Right lobe of liver (tissue), 6 donors: ENCODE measurements at regions not wholly inside any gene's neighbourhood (a gene's known extent, or its start where the extent isn't known, plus 50 kb on each side); places are given as distances from the start of the nearest gene placed in this dataset.

ENCODE experiments used
- ATAC-seq, 4 donors: fragments of 200-7000 bp; cut with Tn5 transposase; one replicate each; pipeline ENCODE4 v1.9.1; 2020; ENCODE audit warnings: mild to moderate bottlenecking in 4 of 4, moderate library complexity in 4 of 4
- DNase-seq, 3 donors: peaks; one replicate each; pipeline ENCODE4 v3.0.0-alpha.2; 2020
- H3K27ac ChIP-seq, 3 donors: fragments of 200-600 bp; one replicate each; pipeline ENCODE4 v1.8.0; 2022
- H3K27me3 ChIP-seq, 2 donors: fragments of 200-600 bp; one replicate each; pipeline ENCODE4 v1.8.0; 2022
- H3K36me3 ChIP-seq, 4 donors: fragments of 200-600 bp; sonication (generic) in 1 of 4; one replicate each; pipeline versions ENCODE4 v1.5.1 to v1.8.0; 2017 to 2022; ENCODE audit warnings: control low read depth in 1 of 4
- H3K4me1 ChIP-seq, 4 donors: fragments of 200-600 bp; sonication (generic) in 1 of 4; one replicate each; pipeline versions ENCODE4 v1.5.1 to v1.8.0; 2017 to 2022; ENCODE audit warnings: control low read depth in 1 of 4
- H3K4me3 ChIP-seq, 3 donors: fragments of 200-600 bp; one replicate each; pipeline ENCODE4 v1.8.0; 2022
- H3K9me3 ChIP-seq, 4 donors: fragments of 200-600 bp; sonication (generic) in 1 of 4; one replicate each; pipeline versions ENCODE4 v1.5.1 to v1.8.0; 2017 to 2022; ENCODE audit warnings: control low read depth in 1 of 4
- CTCF ChIP-seq, 4 donors: fragments of 200-600 bp in 3 of 4; fragments of 450-650 bp in 1 of 4; IDR thresholded peaks; one replicate each; pipeline versions ENCODE4 v1.5.1 to v1.8.0; 2016 to 2022; ENCODE audit warnings: antibody characterized with exemption in 4 of 4, mild to moderate bottlenecking in 2 of 4
- POLR2A ChIP-seq: fragments of 450-650 bp; IDR thresholded peaks from one replicate; pipeline ENCODE4 v1.6.1; 2017; ENCODE audit warnings: antibody characterized with exemption, mild to moderate bottlenecking
- whole genome bisulfite sequencing: methylation state at CpG from one replicate; pipeline ENCODE4 v1.1.6; 2018; ENCODE audit warnings: low coverage, low lambda C conversion rate; ENCODE audit not compliant: insufficient coverage; ENCODE audit errors: missing lambda C conversion rate; 5-methylcytosine and 5-hydroxymethylcytosine counted together
- intact Hi-C, 2 donors: fragments of 100-400 bp; cut with DNase I; formaldehyde crosslinking; loops; one replicate each; pipeline versions ENCODE4 v1.11.2 to v1.14.1; 2022
- donor health status: DM: no; HTN: yes; CAD: no.
- donor health status: DM: no; HTN: no; CAD: no.
- donor health status: DM: no; HTN: no; CAD: no.
- donor health status: DM: no; HTN: yes; CAD: no.
- donor health status: DM: no; HTN: yes; CAD: no.

DNA sequence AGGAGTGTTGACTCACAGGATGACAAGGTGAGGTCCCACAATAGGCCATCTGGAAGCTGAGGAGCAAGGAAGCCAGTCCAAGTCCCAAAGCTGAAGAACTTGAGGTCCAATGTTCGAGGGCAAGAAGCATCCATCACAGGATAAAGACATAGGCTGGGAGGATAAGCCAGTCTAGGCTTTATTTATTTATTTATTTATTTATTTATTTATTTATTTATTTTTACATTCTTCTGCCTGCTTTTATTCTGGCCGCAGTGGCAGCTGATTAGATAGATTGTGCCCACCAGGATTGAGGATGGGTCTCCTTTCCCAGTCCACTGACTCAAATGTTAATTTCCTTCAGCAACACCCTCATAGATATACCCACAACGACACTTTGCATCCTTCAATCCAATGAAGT, 472.2 kb upstream of the DPPA4 start:
- no peak for TF ChIP-seq POLR2A
- TF ChIP-seq CTCF (IDR thresholded peaks at IDR 0.05): no peak
- ATAC-seq (no peak), DNase-seq (no peak)
- intact Hi-C loops: no loop called here
- H3K4me1 ChIP-seq: no peaks in the 10 kb centered on the region
- WGBS: 82% methylated on average over 3 of the region's 3 CpGs
- no peaks in the 10 kb centered on the region for H3K9me3 ChIP-seq
- no peaks in the 10 kb centered on the region for H3K27me3 ChIP-seq
- no peak overlapping the region for H3K4me3 ChIP-seq
- no peak overlapping the region for H3K27ac ChIP-seq
- H3K36me3 ChIP-seq: no peaks in the 10 kb centered on the region

GRCh38 chr3:109818081-109818480, 480.7 kb upstream of the DPPA4 start:
- ATAC-seq: no peak

DNA sequence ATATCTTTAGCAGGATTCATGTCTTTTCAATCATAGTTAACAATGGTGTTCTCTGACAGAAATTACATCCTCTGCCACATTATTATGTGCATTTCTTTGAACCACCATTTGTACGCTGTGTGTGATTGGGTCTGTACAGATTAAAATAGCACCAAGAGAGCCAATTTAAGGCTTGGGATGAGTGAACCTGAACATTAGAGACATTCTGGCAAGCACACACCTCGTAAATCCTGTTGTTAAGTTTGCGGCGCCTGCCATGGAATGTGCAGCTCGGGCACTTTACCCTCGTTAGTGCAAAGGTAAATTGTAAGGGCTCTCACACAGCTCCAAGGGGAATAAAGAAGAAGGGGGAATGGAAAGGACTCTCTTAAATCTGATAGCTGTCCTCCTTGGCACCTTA, 482.4 kb upstream of the DPPA4 start:
- 56% methylated on average over 6 of the region's 6 CpGs for WGBS

More at GRCh38 chr3:109818081-109818480, 480.7 kb upstream of the DPPA4 start:
- Histone ChIP-seq H3K9me3 (no peaks in the 10 kb centered on the region), H3K4me1 (no peaks in the 10 kb centered on the region), H3K4me3 (no peak overlapping the region), H3K27ac (no peak overlapping the region), H3K36me3 (no peaks in the 10 kb centered on the region), H3K27me3 (no peaks in the 10 kb centered on the region)
- no peak for DNase-seq
- TF ChIP-seq CTCF (IDR thresholded peaks at IDR 0.05) (no peak), POLR2A (no peak)
- WGBS: 15% methylated on average over 2 of the region's 3 CpGs
- intact Hi-C loops: no loop called here

GRCh38 chr3:109825971-109826810, 488.8 kb upstream of the DPPA4 start:
- no peak for DNase-seq
- 62% methylated on average over 7 of the region's 7 CpGs for WGBS
- Histone ChIP-seq H3K27me3 (no peaks in the 10 kb centered on the region), H3K36me3 (no peaks in the 10 kb centered on the region), H3K9me3 (no peaks in the 10 kb centered on the region), H3K27ac (no peak overlapping the region), H3K4me3 (no peak overlapping the region), H3K4me1 (no peaks in the 10 kb centered on the region)
- no peak for TF ChIP-seq POLR2A
- TF ChIP-seq CTCF (IDR thresholded peaks at IDR 0.05): no peak
- intact Hi-C loops: no loop called here
- ATAC-seq: no peak

More for the DNA sequence above, 482.4 kb upstream of the DPPA4 start:
- DNase-seq (no peak), ATAC-seq (no peak)
- intact Hi-C loops: no loop called here
- TF ChIP-seq CTCF (IDR thresholded peaks at IDR 0.05) (no peak), POLR2A (no peak)
- no peak overlapping the region for H3K4me3 ChIP-seq
- H3K27me3 ChIP-seq: no peaks in the 10 kb centered on the region
- no peak overlapping the region for H3K27ac ChIP-seq
- no peaks in the 10 kb centered on the region for H3K4me1 ChIP-seq
- H3K9me3 ChIP-seq: no peaks in the 10 kb centered on the region
- H3K36me3 ChIP-seq: no peaks in the 10 kb centered on the region
